VCaP (cell line): ENCODE measurements at regions not wholly inside any gene's neighbourhood (a gene's known extent, or its start where the extent isn't known, plus 50 kb on each side); places are given as distances from the start of the nearest gene placed in this dataset.
A peak's percentile ranks its signal among the peaks of the same experiment; 100 is the strongest.

Source experiments
- H3K27ac ChIP-seq: fragments of 450-650 bp; 2 replicates; pipeline ENCODE4 v1.5.1; 2017
- TF ChIP-seq, protein P1 (sequence below): fragments of 450-650 bp; conservative IDR thresholded peaks from 2 replicates; pipeline ENCODE4 v1.5.1; 2017; ENCODE audit warnings: mild to moderate bottlenecking, moderate library complexity

DNA sequence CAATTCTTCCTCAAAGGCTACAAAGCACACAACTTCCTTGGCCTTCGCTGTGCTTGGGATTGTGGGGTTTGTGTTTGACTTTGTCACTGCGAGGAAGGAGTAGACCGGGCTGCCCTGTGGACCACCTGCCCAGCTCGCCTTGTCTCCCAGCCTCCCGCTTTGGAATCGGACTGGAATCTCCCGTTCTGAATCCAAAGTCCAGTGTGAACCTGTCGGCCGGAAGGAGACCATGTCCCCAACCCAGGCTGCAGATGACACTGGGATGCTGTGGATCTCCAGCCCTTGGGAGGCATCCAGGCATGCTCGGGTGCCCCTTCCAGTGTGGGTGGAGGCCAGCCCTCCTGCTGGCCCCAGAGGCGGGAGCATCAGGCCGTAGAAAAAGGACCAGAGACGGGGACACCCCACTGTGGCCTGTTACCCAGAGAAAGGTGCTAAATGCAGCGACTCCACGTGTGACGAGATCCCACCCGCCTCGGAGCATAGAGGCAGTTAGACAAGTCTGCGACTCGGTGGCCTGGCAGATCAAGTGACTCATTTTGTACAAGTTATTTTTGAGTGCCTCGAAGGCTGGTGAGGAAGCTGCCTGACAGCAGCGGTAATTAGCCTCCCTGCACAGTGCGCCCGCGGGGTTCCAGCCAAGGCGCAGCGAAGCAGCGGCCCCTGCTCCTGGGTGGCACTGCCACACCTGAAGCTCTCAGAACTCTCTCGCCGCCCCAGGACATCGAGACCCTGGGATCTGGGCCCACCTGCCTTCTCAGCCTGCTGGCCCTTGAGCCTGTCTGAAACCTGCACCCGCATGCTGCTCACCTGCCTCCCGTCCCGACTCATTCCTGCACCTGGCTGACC is 57.5 kb downstream of the ADRA2C start:
- H3K27ac ChIP-seq = no peak overlapping the region
- TF ChIP-seq, protein P1, sequence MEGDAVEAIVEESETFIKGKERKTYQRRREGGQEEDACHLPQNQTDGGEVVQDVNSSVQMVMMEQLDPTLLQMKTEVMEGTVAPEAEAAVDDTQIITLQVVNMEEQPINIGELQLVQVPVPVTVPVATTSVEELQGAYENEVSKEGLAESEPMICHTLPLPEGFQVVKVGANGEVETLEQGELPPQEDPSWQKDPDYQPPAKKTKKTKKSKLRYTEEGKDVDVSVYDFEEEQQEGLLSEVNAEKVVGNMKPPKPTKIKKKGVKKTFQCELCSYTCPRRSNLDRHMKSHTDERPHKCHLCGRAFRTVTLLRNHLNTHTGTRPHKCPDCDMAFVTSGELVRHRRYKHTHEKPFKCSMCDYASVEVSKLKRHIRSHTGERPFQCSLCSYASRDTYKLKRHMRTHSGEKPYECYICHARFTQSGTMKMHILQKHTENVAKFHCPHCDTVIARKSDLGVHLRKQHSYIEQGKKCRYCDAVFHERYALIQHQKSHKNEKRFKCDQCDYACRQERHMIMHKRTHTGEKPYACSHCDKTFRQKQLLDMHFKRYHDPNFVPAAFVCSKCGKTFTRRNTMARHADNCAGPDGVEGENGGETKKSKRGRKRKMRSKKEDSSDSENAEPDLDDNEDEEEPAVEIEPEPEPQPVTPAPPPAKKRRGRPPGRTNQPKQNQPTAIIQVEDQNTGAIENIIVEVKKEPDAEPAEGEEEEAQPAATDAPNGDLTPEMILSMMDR = no peak

DNA sequence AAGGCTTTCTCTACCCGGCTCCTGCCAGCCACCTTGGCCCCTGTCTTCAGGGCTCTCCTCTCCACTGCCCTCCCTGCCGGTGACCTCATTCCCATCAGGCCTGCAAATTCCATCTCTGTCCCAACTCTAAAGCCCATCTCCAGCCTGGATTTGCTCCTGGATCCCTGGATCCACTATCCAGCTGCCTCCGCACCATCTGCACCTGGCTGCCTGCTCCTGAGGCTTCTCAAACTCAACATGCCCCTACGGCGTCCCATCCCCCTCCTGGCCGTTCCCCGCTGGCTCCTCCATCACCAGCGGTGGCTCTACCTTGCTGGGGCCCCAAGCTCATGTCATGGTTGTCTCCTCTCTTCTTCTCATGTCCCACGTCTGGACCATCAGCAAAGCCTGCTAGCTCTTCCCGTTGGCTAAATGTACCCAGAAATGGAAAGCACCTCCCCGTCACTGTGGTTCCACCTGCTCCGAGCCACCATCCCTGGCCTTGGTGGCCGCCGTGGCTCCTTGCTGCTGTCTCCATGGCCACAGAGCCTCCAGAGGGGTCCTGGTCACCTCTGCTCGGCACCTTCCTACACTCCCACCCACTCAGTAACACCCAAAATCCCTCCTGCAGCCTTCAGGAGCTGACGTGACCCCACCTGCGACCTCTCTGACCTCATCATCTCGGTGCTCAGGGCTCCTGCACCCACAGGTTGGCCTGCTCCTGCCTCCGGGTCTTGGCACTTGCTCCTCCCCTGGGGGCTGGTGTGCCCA is 58.5 kb downstream of the ADRA2C start:
- no peak overlapping the region for H3K27ac ChIP-seq
- TF ChIP-seq, protein P1 = no peak

DNA sequence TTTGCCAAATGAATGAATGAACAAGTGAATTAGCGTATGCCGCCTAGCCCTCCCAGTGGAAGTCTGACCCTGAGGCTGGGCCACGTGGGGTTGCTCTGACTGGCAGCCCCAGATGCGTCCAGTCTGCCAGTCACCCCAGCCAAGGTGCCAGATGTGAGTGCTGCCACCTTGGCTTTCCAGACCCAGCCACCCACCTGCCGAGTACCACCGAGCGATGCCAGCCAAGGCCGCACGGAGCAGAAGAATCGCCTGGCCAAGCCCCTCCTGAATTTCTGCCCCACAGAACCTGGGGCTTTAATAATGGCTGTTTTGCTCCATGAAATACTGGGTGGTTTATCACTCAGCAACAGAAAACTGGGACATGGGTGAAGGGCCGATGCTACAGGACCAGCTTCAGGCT is 59.3 kb downstream of the ADRA2C start:
- H3K27ac ChIP-seq = no peak overlapping the region
- TF ChIP-seq, protein P1 = no peak

DNA sequence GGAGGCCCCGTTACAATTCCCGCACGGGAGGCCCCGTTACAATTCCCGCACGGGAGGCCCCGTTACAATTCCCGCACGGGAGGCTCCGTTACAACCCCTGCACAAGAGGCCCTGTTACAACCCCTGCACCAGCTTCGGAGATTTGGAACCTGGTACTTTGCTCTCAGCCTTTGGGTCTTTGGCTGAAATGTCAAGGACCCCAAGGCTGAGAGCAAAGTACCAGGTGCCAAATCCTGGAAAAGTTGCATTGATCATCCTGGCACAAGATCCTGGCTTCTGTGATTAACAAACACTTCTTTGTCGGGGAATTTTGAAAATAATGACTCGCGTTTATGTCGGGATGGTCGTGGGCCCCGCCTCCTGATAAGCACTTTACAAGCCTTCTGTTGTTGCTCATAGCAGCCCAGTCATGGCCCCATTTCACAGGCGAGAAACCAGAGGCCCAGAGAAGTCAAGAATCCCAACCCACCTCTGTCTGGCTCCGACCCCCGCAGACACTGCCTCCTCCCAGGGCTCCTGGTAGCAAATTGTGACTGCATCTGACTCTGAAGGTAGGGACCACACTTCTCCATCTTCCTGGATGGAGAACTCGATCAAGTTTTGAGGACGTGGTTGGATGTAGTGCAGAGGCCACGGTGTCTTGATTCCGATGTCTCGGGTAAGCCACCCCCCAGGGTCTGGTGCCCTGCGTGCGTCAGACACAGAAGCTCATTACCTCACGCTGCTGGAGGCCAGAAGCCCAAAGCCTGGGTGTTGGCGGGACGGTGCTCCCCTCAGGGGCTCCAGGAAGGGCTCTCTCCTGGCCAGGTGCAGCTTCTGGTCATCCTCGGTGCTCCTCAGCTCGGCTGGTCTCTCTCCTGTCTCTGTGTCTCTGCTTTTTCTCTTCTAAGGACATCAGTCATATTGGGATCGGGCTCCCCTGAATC is 60.3 kb downstream of the ADRA2C start:
- TF ChIP-seq, protein P1 = no peak
- peak overlapping the region; percentile 87 for H3K27ac ChIP-seq

GRCh38 chr4:3827616-3828492 is 61.7 kb downstream of the ADRA2C start:
- H3K27ac ChIP-seq = peak overlapping the region; percentile 87
- TF ChIP-seq, protein P1 = no peak

GRCh38 chr4:3828546-3828945 is 62.4 kb downstream of the ADRA2C start:
- TF ChIP-seq, protein P1 = no peak
- peak overlapping the region; percentile 87 for H3K27ac ChIP-seq
